OCI-LY3 (cell line): ENCODE measurements at regions not wholly inside any gene's neighbourhood (a gene's known extent, or its start where the extent isn't known, plus 50 kb on each side); places are given as distances from the start of the nearest gene placed in this dataset.

Experiments
- EZH2phosphoT487 ChIP-seq: fragments of 200-600 bp; shearing (Covaris generic); IDR thresholded peaks from 2 replicates; pipeline ENCODE4 v1.6.1; 2018; ENCODE audit warnings: antibody characterized with exemption, mixed run types, low read depth
- TF ChIP-seq, protein P1 (sequence below): fragments of 200-600, 300-600 bp; sonication (generic); IDR thresholded peaks from 2 replicates; pipeline ENCODE4 v1.5.1; 2014; ENCODE audit warnings: antibody characterized with exemption, low read length, low read depth

GRCh38 chr5:58274191-58274590 lies 185.7 kb downstream of the PLK2 start:
- TF ChIP-seq, protein P1, sequence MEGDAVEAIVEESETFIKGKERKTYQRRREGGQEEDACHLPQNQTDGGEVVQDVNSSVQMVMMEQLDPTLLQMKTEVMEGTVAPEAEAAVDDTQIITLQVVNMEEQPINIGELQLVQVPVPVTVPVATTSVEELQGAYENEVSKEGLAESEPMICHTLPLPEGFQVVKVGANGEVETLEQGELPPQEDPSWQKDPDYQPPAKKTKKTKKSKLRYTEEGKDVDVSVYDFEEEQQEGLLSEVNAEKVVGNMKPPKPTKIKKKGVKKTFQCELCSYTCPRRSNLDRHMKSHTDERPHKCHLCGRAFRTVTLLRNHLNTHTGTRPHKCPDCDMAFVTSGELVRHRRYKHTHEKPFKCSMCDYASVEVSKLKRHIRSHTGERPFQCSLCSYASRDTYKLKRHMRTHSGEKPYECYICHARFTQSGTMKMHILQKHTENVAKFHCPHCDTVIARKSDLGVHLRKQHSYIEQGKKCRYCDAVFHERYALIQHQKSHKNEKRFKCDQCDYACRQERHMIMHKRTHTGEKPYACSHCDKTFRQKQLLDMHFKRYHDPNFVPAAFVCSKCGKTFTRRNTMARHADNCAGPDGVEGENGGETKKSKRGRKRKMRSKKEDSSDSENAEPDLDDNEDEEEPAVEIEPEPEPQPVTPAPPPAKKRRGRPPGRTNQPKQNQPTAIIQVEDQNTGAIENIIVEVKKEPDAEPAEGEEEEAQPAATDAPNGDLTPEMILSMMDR = no peak
- no peak for TF ChIP-seq EZH2phosphoT487
